ENCODE measurements at regions not wholly inside any gene's neighbourhood (a gene's known extent, or its start where the extent isn't known, plus 50 kb on each side); places are given as distances from the start of the nearest gene placed in this dataset.

DNA sequence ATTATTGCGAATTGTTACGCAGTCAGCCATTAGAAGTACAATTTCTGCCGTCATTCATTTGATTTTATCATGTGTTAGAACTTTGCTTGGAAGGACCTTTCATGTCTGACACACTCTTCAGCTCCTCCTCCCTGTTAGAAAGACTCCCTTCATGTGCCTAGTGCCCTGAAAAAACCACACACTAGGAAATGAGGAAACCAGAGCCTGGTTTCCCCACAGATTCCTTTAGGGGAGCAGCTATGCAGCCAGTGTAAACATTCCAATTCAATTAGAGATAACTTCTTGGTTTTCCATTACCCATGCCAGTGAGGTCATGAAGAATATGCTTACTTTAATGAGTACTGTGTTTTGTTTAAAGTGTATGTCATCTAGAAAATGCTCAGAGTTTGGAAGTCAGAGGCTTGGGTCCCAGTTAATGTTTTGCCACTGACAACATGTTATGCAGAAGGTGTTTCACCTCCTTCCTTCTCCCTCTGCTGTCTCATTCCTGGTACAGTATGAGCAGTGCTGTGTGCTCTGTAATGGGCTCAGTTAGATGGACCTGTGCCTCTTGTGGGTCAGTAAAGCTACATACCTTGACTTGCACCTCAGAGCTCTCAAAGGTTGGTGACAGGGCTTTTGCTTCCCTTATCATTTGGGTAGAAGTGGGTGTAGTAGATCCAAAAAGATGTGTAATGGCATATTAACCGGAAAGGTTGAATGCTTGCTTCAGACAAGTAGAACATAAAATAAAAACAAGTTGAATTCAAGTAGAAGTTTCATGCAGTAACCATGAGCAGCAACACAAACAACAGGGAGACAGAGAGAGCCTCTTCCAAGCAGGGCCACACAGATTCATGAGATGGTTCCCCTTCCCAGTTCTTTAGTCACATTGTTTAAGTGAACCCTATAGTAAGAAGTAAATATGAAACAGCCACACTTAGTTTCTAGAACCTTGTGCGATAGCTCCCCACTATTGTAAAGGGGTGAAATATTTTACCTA is 52.6 kb upstream of the TNFAIP8 start:
- Histone ChIP-seq H3K27ac (peak overlapping the region in 2 of 4 donors; percentile 39 to 53), H3K36me3 (no peaks in the 10 kb centered on the region), H3K27me3 (no peaks in the 10 kb centered on the region), H3K9me3 (no peaks in the 10 kb centered on the region), H3K4me1 (peaks cover 0 to 23% (median 14%) of the 10 kb centered on the region in 4 donors), H3K4me3 (no peak overlapping the region)
- TF ChIP-seq, protein P1, sequence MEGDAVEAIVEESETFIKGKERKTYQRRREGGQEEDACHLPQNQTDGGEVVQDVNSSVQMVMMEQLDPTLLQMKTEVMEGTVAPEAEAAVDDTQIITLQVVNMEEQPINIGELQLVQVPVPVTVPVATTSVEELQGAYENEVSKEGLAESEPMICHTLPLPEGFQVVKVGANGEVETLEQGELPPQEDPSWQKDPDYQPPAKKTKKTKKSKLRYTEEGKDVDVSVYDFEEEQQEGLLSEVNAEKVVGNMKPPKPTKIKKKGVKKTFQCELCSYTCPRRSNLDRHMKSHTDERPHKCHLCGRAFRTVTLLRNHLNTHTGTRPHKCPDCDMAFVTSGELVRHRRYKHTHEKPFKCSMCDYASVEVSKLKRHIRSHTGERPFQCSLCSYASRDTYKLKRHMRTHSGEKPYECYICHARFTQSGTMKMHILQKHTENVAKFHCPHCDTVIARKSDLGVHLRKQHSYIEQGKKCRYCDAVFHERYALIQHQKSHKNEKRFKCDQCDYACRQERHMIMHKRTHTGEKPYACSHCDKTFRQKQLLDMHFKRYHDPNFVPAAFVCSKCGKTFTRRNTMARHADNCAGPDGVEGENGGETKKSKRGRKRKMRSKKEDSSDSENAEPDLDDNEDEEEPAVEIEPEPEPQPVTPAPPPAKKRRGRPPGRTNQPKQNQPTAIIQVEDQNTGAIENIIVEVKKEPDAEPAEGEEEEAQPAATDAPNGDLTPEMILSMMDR (IDR thresholded peaks at IDR 0.05) = no peak
- no peak for TF ChIP-seq POLR2A (IDR thresholded peaks at IDR 0.05)
- DNase-seq = no peak

DNA sequence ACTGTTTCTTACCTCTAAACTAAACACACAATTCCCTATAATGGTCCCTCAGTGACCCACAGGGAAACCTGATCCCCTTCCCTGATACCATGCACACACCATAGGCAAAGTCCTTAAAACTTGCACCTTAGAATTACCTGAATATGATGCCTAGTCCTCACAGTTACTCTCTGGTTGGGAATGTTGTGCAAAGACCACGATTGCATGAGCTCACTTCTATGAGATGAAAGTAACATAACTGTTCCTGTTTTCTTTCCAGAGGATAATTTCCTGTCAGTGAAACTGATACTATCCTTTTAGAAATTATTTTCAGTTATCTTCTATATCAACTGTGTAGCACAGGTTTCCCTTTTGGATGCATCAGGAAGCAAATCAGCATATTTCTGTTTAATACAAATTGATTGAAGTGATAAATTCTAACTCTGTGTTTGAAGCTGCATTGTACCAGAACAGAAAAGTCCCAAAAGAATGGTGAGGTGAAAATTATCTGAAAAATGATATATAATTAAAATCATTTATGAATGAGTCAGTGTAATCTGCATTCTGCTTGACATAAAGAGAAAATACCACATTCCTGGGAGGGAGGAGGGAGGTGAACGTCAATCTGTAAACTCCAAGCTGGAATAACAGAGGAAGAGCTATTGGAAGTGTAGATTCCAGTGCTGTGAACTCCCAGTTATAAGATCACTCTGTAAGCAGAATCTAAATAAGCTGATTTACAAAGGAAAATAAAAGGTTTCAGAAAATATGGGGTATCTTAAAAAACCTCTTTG is 51.2 kb upstream of the TNFAIP8 start:
- Histone ChIP-seq H3K27me3 (no peaks in the 10 kb centered on the region), H3K4me1 (peaks cover 0 to 31% (median 17%) of the 10 kb centered on the region in 4 donors), H3K27ac (peak overlapping the region in 1 of 4 donors; percentile 53), H3K36me3 (no peaks in the 10 kb centered on the region), H3K4me3 (no peak overlapping the region), H3K9me3 (no peaks in the 10 kb centered on the region)
- DNase-seq = no peak
- TF ChIP-seq, protein P1 (IDR thresholded peaks at IDR 0.05) = no peak
- no peak for TF ChIP-seq POLR2A (IDR thresholded peaks at IDR 0.05)

Measured in Peyer's patch (tissue), 4 donors.